RWPE1 (cell line): ENCODE measurements at regions not wholly inside any gene's neighbourhood (a gene's known extent, or its start where the extent isn't known, plus 50 kb on each side); places are given as distances from the start of the nearest gene placed in this dataset.

Experiments
- CTCF ChIA-PET: fragments of 350-600 bp; sonication (Branson Sonifier 250); formaldehyde crosslinking; extraction: SDS; loops from one replicate; lab custom pipeline; 2021; lab: Yijun Ruan, JAX
- POLR2A ChIA-PET: fragments of 400-600 bp; formaldehyde crosslinking; extraction: SDS; loops from one replicate; lab custom pipeline; 2020; ENCODE audit warnings: antibody characterized with exemption; ENCODE audit not compliant: low non-redundant PET; lab: Yijun Ruan, JAX
- DNase-seq: peaks from one replicate; pipeline ENCODE4 v3.0.0; 2012; ENCODE audit warnings: low spot score
- H3K27ac ChIP-seq: fragments of 450-650 bp; 2 replicates; pipeline ENCODE4 v1.5.1; 2017
- CTCF ChIP-seq: fragments of 450-650 bp; conservative IDR thresholded peaks from 2 replicates; pipeline ENCODE4 v1.5.1; 2017; ENCODE audit warnings: low read depth, mild to moderate bottlenecking

DNA sequence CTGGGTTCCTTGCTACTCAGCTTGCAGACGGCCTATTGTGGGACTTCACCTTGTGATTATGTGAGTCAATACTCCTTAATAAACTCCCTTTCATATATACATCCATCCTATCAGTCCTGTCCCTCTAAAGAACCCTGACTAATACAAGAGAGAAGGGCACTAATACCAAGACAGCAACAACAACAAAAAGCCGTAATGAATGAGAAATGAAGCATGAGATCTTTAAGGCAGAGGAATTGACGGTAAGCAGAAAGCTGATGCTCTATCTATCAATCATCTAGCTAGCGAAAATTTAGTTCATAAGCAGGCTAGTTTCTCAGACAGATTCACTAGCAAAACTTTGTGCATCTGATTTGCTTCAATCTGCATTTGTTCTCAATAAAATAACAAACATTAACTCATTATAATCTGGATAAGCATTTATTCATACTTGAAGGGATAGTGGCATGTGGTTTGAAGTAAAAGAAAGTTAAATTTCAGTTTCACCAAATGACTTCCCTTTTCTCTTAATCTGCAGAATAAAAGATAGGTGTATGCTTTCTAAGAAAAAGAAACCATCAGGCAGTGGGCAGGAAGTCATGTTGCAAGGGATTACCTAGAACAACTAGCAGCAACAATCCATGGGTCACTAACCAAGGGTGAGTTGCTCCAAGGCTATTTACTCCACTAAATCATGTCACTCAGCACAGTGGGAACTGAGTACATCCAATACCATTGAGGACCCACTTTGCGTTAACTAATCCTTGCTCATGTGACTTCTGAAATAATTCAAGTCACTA, 376.5 kb downstream of the TMEM182 start:
- DNase-seq: no peak
- no peak for TF ChIP-seq CTCF
- ChIA-PET POLR2A (no interaction called here), CTCF (no interaction called here)
- no peak overlapping the region for H3K27ac ChIP-seq

GRCh38 chr2:103139628-103140268, 377.9 kb downstream of the TMEM182 start:
- ChIA-PET POLR2A (no interaction called here), CTCF (no interaction called here)
- no peak for TF ChIP-seq CTCF
- DNase-seq: no peak
- H3K27ac ChIP-seq: no peak overlapping the region

DNA sequence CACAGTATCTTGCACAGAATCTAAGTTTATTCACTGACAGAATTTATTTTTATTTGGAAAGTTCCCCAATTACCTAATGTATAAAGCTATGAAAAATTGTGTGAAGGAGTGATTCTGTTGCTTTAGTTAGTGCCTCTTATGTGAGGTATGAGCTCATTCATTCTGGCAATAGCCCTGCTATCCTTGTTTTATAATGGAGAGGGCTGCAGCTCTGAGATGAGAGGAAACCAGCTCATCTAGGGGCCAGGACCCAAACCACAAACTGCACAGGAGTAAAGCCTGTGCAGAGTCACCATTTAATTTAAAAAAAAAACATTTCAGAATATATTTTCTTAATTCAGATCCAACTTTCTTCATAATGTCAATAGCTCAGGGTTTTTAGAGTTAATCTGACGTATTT, 383.0 kb downstream of the TMEM182 start:
- no peak overlapping the region for H3K27ac ChIP-seq
- ChIA-PET CTCF (interaction anchor here (0.6 kb wide), 2 partner anchors 945 to 1798 kb away, joined by 3 read pairs; no protein-coding TSS in a partner anchor), POLR2A (no interaction called here)
- TF ChIP-seq CTCF: no peak
- DNase-seq: no peak

GRCh38 chr2:103145739-103146138, 383.9 kb downstream of the TMEM182 start:
- CTCF ChIA-PET: no interaction called here
- POLR2A ChIA-PET: no interaction called here
- no peak for TF ChIP-seq CTCF

DNA sequence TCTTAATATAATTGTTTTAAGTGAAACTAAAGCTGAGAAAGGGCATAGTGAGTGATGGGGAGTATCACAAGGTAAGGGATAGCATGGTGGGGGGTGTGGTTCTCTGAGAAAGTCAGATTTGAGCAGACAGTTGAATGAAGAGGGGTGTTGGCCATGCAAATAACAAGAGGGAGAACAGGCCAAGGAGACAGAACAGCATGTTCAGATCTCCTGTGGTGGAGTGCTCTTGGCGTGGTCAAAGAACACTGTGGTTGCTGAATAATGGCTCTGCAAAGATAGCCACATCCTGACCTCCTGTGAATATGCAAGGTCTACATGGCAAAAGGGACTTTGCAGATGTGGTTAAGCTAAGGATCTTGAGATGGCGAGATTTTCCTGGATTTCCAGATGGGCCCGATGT, 389.2 kb downstream of the TMEM182 start:
- POLR2A ChIA-PET: no interaction called here

More at GRCh38 chr2:103145739-103146138, 383.9 kb downstream of the TMEM182 start:
- no peak overlapping the region for H3K27ac ChIP-seq
- DNase-seq: no peak

GRCh38 chr2:103152556-103152955, 390.7 kb downstream of the TMEM182 start:
- TF ChIP-seq CTCF: no peak
- no peak overlapping the region for H3K27ac ChIP-seq
- no peak for DNase-seq
- CTCF ChIA-PET: no interaction called here
- POLR2A ChIA-PET: no interaction called here

More for the DNA sequence above, 389.2 kb downstream of the TMEM182 start:
- no peak for TF ChIP-seq CTCF
- H3K27ac ChIP-seq: no peak overlapping the region
- CTCF ChIA-PET: interaction anchor here (0.8 kb wide), 1 partner anchor 155 kb away, joined by 5 read pairs; no protein-coding TSS in a partner anchor
- no peak for DNase-seq
